Fibroblast of gingiva (primary cell): ENCODE measurements at regions not wholly inside any gene's neighbourhood (a gene's known extent, or its start where the extent isn't known, plus 50 kb on each side); places are given as distances from the start of the nearest gene placed in this dataset.

Source experiments
- DNase-seq: peaks from one replicate; pipeline ENCODE4 v3.0.0-alpha.2; 2011; ENCODE audit warnings: low read depth

- DNase-seq = no peak
Observed at GRCh38 chr13:103130681-103131210, 64.5 kb upstream of the SLC10A2 start.

GRCh38 chr13:103130146-103130545, 63.9 kb upstream of the SLC10A2 start:
- DNase-seq = no peak
